ENCODE measurements at regions not wholly inside any gene's neighbourhood (a gene's known extent, or its start where the extent isn't known, plus 50 kb on each side); places are given as distances from the start of the nearest gene placed in this dataset.

GRCh38 chr1:204736836-204737235 lies 51.3 kb upstream of the LRRN2 start:
- DNase-seq (ENCODE audit: low read depth, low spot score) = no peak

GRCh38 chr1:204738506-204738905 lies 53.0 kb upstream of the LRRN2 start:
- DNase-seq (ENCODE audit: low read depth, low spot score) = no peak

GRCh38 chr1:204740354-204740753 lies 54.8 kb upstream of the LRRN2 start:
- DNase-seq (ENCODE audit: low read depth, low spot score) = no peak

- no peak for DNase-seq (ENCODE audit: low read depth, low spot score)
Observed at GRCh38 chr1:204741440-204741839, 55.9 kb upstream of the LRRN2 start.

- DNase-seq (ENCODE audit: low read depth, low spot score) = no peak
Observed at GRCh38 chr1:204742676-204743251, 57.2 kb upstream of the LRRN2 start.

- DNase-seq (ENCODE audit: low read depth, low spot score) = no peak
Observed at GRCh38 chr1:204744107-204744779, 58.7 kb upstream of the LRRN2 start.

- DNase-seq (ENCODE audit: low read depth, low spot score) = no peak
Observed at GRCh38 chr1:204746838-204747442, 61.4 kb upstream of the LRRN2 start.

- no peak for DNase-seq (ENCODE audit: low read depth, low spot score)
Observed at GRCh38 chr1:204751480-204751879, 65.9 kb upstream of the LRRN2 start.

- DNase-seq (ENCODE audit: low read depth, low spot score) = no peak
Observed at GRCh38 chr1:204751883-204752687, 66.5 kb upstream of the LRRN2 start.

- no peak for DNase-seq (ENCODE audit: low read depth, low spot score)
Observed at GRCh38 chr1:204752688-204753040, 67.1 kb upstream of the LRRN2 start.

GRCh38 chr1:204754821-204755220 lies 69.3 kb upstream of the LRRN2 start:
- no peak for DNase-seq (ENCODE audit: low read depth, low spot score)

GRCh38 chr1:204756349-204756748 lies 70.8 kb upstream of the LRRN2 start:
- no peak for DNase-seq (ENCODE audit: low read depth, low spot score)

- DNase-seq (ENCODE audit: low read depth, low spot score) = no peak
Observed at GRCh38 chr1:204756811-204757210, 71.3 kb upstream of the LRRN2 start.

- DNase-seq (ENCODE audit: low read depth, low spot score) = no peak
Observed at GRCh38 chr1:204758601-204759000, 73.1 kb upstream of the LRRN2 start.

GRCh38 chr1:204760350-204760749 lies 74.8 kb upstream of the LRRN2 start:
- no peak for DNase-seq (ENCODE audit: low read depth, low spot score)

- no peak for DNase-seq (ENCODE audit: low read depth, low spot score)
Observed at GRCh38 chr1:204760757-204761156, 75.2 kb upstream of the LRRN2 start.

GRCh38 chr1:204763773-204764427 lies 78.4 kb upstream of the LRRN2 start:
- DNase-seq (ENCODE audit: low read depth, low spot score) = peak; percentile 5

- DNase-seq (ENCODE audit: low read depth, low spot score) = no peak
Observed at GRCh38 chr1:204769997-204770396, 84.5 kb upstream of the LRRN2 start.

GRCh38 chr1:204771358-204771757 lies 85.8 kb upstream of the LRRN2 start:
- DNase-seq (ENCODE audit: low read depth, low spot score) = no peak

- no peak for DNase-seq (ENCODE audit: low read depth, low spot score)
Observed at GRCh38 chr1:204773246-204773645, 87.7 kb upstream of the LRRN2 start.

GRCh38 chr1:204775546-204775945 lies 90.0 kb upstream of the LRRN2 start:
- DNase-seq (ENCODE audit: low read depth, low spot score) = no peak

GRCh38 chr1:204777591-204777990 lies 92.1 kb upstream of the LRRN2 start:
- DNase-seq (ENCODE audit: low read depth, low spot score) = no peak
